ENCODE measurements at regions not wholly inside any gene's neighbourhood (a gene's known extent, or its start where the extent isn't known, plus 50 kb on each side); places are given as distances from the start of the nearest gene placed in this dataset.

DNA sequence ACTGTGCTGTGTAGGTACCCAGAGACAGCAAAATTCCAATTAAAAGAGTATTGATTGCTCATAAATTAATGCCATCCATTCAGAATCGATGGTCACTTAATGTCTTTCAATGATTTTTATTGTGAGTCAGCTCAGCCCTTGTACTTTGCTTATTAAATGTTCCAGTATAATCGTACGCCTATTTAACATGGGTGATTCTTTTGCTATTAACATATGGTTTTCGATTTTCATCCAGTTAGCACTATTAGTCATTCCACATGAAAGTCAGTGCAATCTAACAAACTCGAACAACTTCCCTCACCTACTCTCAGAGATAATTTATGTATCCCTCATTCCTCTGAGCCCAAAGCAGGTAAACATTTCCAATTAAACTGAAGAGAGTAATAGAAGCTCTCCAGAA lies 109.6 kb upstream of the APP start (continued):
- TF ChIP-seq, protein P1, sequence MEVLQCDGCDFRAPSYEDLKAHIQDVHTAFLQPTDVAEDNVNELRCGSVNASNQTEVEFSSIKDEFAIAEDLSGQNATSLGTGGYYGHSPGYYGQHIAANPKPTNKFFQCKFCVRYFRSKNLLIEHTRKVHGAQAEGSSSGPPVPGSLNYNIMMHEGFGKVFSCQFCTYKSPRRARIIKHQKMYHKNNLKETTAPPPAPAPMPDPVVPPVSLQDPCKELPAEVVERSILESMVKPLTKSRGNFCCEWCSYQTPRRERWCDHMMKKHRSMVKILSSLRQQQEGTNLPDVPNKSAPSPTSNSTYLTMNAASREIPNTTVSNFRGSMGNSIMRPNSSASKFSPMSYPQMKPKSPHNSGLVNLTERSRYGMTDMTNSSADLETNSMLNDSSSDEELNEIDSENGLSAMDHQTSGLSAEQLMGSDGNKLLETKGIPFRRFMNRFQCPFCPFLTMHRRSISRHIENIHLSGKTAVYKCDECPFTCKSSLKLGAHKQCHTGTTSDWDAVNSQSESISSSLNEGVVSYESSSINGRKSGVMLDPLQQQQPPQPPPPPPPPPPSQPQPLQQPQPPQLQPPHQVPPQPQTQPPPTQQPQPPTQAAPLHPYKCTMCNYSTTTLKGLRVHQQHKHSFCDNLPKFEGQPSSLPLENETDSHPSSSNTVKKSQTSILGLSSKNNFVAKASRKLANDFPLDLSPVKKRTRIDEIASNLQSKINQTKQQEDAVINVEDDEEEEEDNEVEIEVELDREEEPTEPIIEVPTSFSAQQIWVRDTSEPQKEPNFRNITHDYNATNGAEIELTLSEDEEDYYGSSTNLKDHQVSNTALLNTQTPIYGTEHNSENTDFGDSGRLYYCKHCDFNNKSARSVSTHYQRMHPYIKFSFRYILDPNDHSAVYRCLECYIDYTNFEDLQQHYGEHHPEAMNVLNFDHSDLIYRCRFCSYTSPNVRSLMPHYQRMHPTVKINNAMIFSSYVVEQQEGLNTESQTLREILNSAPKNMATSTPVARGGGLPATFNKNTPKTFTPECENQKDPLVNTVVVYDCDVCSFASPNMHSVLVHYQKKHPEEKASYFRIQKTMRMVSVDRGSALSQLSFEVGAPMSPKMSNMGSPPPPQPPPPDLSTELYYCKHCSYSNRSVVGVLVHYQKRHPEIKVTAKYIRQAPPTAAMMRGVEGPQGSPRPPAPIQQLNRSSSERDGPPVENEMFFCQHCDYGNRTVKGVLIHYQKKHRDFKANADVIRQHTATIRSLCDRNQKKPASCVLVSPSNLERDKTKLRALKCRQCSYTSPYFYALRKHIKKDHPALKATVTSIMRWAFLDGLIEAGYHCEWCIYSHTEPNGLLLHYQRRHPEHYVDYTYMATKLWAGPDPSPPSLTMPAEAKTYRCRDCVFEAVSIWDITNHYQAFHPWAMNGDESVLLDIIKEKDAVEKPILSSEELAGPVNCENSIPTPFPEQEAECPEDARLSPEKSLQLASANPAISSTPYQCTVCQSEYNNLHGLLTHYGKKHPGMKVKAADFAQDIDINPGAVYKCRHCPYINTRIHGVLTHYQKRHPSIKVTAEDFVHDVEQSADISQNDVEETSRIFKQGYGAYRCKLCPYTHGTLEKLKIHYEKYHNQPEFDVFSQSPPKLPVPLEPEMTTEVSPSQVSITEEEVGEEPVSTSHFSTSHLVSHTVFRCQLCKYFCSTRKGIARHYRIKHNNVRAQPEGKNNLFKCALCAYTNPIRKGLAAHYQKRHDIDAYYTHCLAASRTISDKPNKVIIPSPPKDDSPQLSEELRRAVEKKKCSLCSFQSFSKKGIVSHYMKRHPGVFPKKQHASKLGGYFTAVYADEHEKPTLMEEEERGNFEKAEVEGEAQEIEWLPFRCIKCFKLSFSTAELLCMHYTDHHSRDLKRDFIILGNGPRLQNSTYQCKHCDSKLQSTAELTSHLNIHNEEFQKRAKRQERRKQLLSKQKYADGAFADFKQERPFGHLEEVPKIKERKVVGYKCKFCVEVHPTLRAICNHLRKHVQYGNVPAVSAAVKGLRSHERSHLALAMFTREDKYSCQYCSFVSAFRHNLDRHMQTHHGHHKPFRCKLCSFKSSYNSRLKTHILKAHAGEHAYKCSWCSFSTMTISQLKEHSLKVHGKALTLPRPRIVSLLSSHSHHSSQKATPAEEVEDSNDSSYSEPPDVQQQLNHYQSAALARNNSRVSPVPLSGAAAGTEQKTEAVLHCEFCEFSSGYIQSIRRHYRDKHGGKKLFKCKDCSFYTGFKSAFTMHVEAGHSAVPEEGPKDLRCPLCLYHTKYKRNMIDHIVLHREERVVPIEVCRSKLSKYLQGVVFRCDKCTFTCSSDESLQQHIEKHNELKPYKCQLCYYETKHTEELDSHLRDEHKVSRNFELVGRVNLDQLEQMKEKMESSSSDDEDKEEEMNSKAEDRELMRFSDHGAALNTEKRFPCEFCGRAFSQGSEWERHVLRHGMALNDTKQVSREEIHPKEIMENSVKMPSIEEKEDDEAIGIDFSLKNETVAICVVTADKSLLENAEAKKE (CRISPR knock-in tag; IDR thresholded peaks at IDR 0.05), result no peak
- TF ChIP-seq ZNF331 (CRISPR knock-in tag; IDR thresholded peaks at IDR 0.05; ENCODE audit: low read depth), result no peak
- no peak for TF ChIP-seq EZH2phosphoT487 (IDR thresholded peaks at IDR 0.05; ENCODE audit: unreplicated experiment)
- no peak for TF ChIP-seq NANOG (IDR thresholded peaks at IDR 0.05; ENCODE audit: borderline replicate concordance)
- no peak for TF ChIP-seq CREB1 (CRISPR knock-in tag; IDR thresholded peaks at IDR 0.05; ENCODE audit: low read depth)
- no peak for TF ChIP-seq JUNB (IDR thresholded peaks at IDR 0.05; ENCODE audit: unreplicated experiment)
- TF ChIP-seq STAT1 (IDR thresholded peaks at IDR 0.05; ENCODE audit: unreplicated experiment), result no peak
- no peak for TF ChIP-seq EZH2 (IDR thresholded peaks at IDR 0.05; ENCODE audit: low read depth, unreplicated experiment)

DNA sequence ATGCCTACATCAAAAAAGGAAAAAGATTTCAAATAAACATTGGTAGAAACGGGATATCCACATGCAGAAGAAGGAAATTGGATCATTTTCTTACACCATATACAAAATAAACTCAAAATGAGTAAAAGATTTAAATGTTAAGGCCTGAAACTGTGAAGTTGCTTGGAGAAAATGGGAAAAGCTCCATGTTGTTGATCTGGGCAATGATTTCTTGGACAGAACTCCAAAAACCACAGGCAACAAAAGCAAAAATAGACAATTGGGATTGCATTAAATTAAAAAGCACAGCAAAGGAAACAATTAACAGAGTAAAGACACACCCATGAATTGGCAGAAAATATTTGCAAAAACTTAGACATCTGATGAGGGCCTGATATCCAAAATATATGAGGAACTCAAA lies 105.2 kb upstream of the APP start:
- Histone ChIP-seq H3K4me2 (no peak overlapping the region), H3K4me1 (ENCODE audit: insufficient read depth) (peaks cover 4% of the 10 kb centered on the region), H3K79me2 (replicated peaks; ENCODE audit: insufficient read depth) (no peaks in the 10 kb centered on the region), H4K20me1 (replicated peaks; ENCODE audit: insufficient read depth) (no peaks in the 10 kb centered on the region), H3K9me2 (ENCODE audit: insufficient read depth) (peaks cover 4% of the 10 kb centered on the region; the same call in 1 of the 2 replicates), H3K36me3 (ENCODE audit: insufficient read depth) (peaks cover 5% of the 10 kb centered on the region; the same call in 1 of the 2 replicates), H3K4me3 (no peak overlapping the region), H3K27me3 (ENCODE audit: insufficient read depth) (no peaks in the 10 kb centered on the region), H3K27ac (ENCODE audit: low read depth) (no peak overlapping the region), H3F3A (replicated peaks; ENCODE audit: low read depth) (no peaks in the 10 kb centered on the region), H2AFZ (no peak overlapping the region)
- DNase-seq (ENCODE audit: low spot score) (no peak), ATAC-seq (no peak)
- H3K27me3 Mint-ChIP-seq (ENCODE audit: insufficient read depth, low read depth, poor library complexity), result no peaks in the 10 kb centered on the region
- H3K9me3 Mint-ChIP-seq, result peaks cover 44% of the 10 kb centered on the region
- no peak overlapping the region for H3K4me3 Mint-ChIP-seq
- TF ChIP-seq ZNF331 (CRISPR knock-in tag; IDR thresholded peaks at IDR 0.05; ENCODE audit: low read depth) (no peak), JUNB (IDR thresholded peaks at IDR 0.05; ENCODE audit: unreplicated experiment) (no peak), ZNF114 (CRISPR knock-in tag; IDR thresholded peaks at IDR 0.05) (no peak), EZH2phosphoT487 (IDR thresholded peaks at IDR 0.05; ENCODE audit: unreplicated experiment) (no peak), NANOG (IDR thresholded peaks at IDR 0.05; ENCODE audit: borderline replicate concordance) (no peak)
- TF ChIP-seq, protein P1 (CRISPR knock-in tag; IDR thresholded peaks at IDR 0.05), result no peak
- no peak overlapping the region for H3K27ac Mint-ChIP-seq
- peaks cover 26% of the 10 kb centered on the region; the same call in 2 of the 3 replicates for H3K36me3 Mint-ChIP-seq (ENCODE audit: low read depth)
- peaks cover 12% of the 10 kb centered on the region for H3K4me1 Mint-ChIP-seq

Data from GM23338 (cell line).